Neuronal stem cell (in vitro differentiated cells): ENCODE measurements at regions not wholly inside any gene's neighbourhood (a gene's known extent, or its start where the extent isn't known, plus 50 kb on each side); places are given as distances from the start of the nearest gene placed in this dataset.

Experiments used
- DNase-seq: peaks from one replicate; pipeline ENCODE4 v3.0.0-alpha.2; 2013; ENCODE audit warnings: low spot score
- H2AFZ ChIP-seq: one replicate; pipeline ENCODE4 v1.6.1; 2013; ENCODE audit warnings: mild to moderate bottlenecking, low read length, inconsistent platforms
- H2AK5ac ChIP-seq: 2 replicates; pipeline ENCODE4 v1.6.1; 2013; ENCODE audit warnings: low read depth, mild to moderate bottlenecking, inconsistent platforms, low read length, moderate library complexity, mixed read lengths
- H2BK120ac ChIP-seq: 2 replicates; pipeline ENCODE4 v1.6.1; 2013; ENCODE audit warnings: low read depth, mild to moderate bottlenecking, inconsistent platforms, low read length, moderate library complexity, mixed read lengths
- H2BK12ac ChIP-seq: one replicate; pipeline ENCODE4 v1.6.1; 2013; ENCODE audit warnings: low read length, inconsistent platforms
- H2BK15ac ChIP-seq: 2 replicates; pipeline ENCODE4 v1.6.1; 2013; ENCODE audit warnings: mild to moderate bottlenecking, low read length, inconsistent platforms, mixed read lengths
- H2BK5ac ChIP-seq: one replicate; pipeline ENCODE4 v1.6.1; 2013; ENCODE audit warnings: inconsistent platforms, mild to moderate bottlenecking, low read length, moderate library complexity
- H3K14ac ChIP-seq: one replicate; pipeline ENCODE4 v1.6.1; 2013; ENCODE audit warnings: low read length, inconsistent platforms
- H3K18ac ChIP-seq: 2 replicates; pipeline ENCODE4 v1.6.1; 2013; ENCODE audit warnings: low read length, inconsistent platforms
- H3K23ac ChIP-seq: 2 replicates; pipeline ENCODE4 v1.6.1; 2013; ENCODE audit warnings: low read depth, mild to moderate bottlenecking, mixed read lengths, low read length, inconsistent platforms; ENCODE audit not compliant: poor library complexity
- H3K27ac ChIP-seq: replicated peaks from 3 replicates; pipeline ENCODE4 v1.5.1; 2013; ENCODE audit warnings: low read length, inconsistent platforms
- H3K27me3 ChIP-seq, 3 experiments: 2 replicates each; pipeline ENCODE4 v1.6.1; 2013; ENCODE audit warnings: low read length in 3 of 3, mild to moderate bottlenecking in 2 of 3, inconsistent platforms in 1 of 3, low read depth in 1 of 3, mixed read lengths in 1 of 3, moderate library complexity in 1 of 3; ENCODE audit not compliant: control insufficient read depth in 3 of 3, insufficient read depth in 3 of 3
- H3K36me3 ChIP-seq, 2 donors: replicated peaks in 1 of 2; 2 replicates each; pipeline ENCODE4 v1.6.1; 2013; ENCODE audit warnings: low read length in 2 of 2; ENCODE audit not compliant: control insufficient read depth in 2 of 2, insufficient read depth in 2 of 2
- H3K4ac ChIP-seq: 2 replicates; pipeline ENCODE4 v1.6.1; 2013; ENCODE audit warnings: inconsistent platforms, mild to moderate bottlenecking, low read length, moderate library complexity
- H3K4me1 ChIP-seq, 2 donors: 1 replicate in 1 of 2; 2 replicates in 1 of 2; pipeline ENCODE4 v1.6.1; 2013; ENCODE audit warnings: low read length in 2 of 2, low read depth in 1 of 2; ENCODE audit not compliant: control insufficient read depth in 2 of 2, insufficient read depth in 1 of 2
- H3K4me2 ChIP-seq: one replicate; pipeline ENCODE4 v1.6.1; 2013; ENCODE audit warnings: mild to moderate bottlenecking, low read length, inconsistent platforms; ENCODE audit not compliant: insufficient read depth, poor library complexity, severe bottlenecking
- H3K4me3 ChIP-seq, 2 donors: 2 replicates each; pipeline ENCODE4 v1.5.1; 2013; ENCODE audit warnings: low read length in 2 of 2, mild to moderate bottlenecking in 2 of 2, inconsistent platforms in 1 of 2, moderate library complexity in 1 of 2
- H3K79me1 ChIP-seq: one replicate; pipeline ENCODE4 v1.6.1; 2013; ENCODE audit warnings: low read depth, mild to moderate bottlenecking, inconsistent platforms, low read length, moderate library complexity
- H3K9ac ChIP-seq: one replicate; pipeline ENCODE4 v1.6.1; 2013; ENCODE audit warnings: mild to moderate bottlenecking, low read depth, low read length, inconsistent platforms; ENCODE audit not compliant: poor library complexity
- H3K9me3 ChIP-seq, 2 donors: replicated peaks in 1 of 2; 2 replicates each; pipeline versions ENCODE3 to v1.6.1; 2013; ENCODE audit warnings: low read length in 2 of 2, mild to moderate bottlenecking in 2 of 2, inconsistent platforms in 1 of 2, low read depth in 1 of 2, mixed read lengths in 1 of 2, moderate library complexity in 1 of 2; ENCODE audit not compliant: control insufficient read depth in 2 of 2, insufficient read depth in 1 of 2
- H4K8ac ChIP-seq: one replicate; pipeline ENCODE4 v1.6.1; 2013; ENCODE audit warnings: low read depth, mild to moderate bottlenecking, inconsistent platforms, low read length, moderate library complexity
- H4K91ac ChIP-seq: one replicate; pipeline ENCODE4 v1.6.1; 2013; ENCODE audit warnings: low read length, low read depth, mild to moderate bottlenecking, inconsistent platforms; ENCODE audit not compliant: poor library complexity
- WGBS, 2 donors: extraction: QIAGEN DNeasy Blood & Tissue Kit; methylation state at CpG; one replicate each; pipeline ENCODE4 v1.1.7; 2013; ENCODE audit warnings: missing lambda C conversion rate in 2 of 2, mixed read lengths in 1 of 2; ENCODE audit not compliant: insufficient read length in 2 of 2, insufficient replicate concordance in 1 of 2; ENCODE audit errors: extremely low coverage in 2 of 2; 5-methylcytosine and 5-hydroxymethylcytosine counted together

DNA sequence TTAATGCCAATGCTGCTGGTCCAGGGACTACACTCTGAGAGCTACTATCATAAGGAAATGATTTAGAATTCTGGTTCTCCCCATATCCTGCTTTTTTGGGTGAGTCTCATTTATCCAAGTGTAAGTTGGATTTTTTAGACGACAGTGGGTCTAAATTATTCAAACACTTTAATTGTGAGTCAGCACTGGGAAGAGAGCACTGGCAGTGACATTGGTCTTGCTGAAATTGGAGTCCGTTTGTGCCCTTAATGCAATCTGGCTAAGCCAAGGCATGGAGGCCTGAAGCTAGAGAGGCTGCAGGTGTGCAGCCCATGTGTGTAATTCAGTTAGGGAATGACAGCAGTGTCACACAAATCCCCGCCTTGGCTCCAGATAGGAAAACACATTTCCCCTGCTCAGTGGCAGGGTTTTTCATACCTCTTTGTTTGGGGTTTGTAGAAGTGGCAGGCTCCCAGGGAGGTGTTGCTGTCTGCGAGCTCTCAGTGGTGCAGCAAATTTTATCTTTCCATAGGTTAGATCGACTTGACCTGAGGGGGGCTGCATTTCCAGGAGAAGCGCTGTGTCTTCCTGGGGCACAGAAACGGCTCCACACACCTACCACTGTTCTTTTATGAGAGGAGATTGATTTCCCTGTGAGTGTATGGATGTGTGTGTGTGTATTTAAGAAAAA, 197.7 kb downstream of the CD47 start:
- Histone ChIP-seq H3K27ac (no peak overlapping the region), H3K4me3 (no peak overlapping the region), H3K4ac (no peak overlapping the region), H3K27me3 (no peaks in the 10 kb centered on the region), H3K18ac (no peak overlapping the region), H2BK5ac (no peak overlapping the region), H3K9ac (no peak overlapping the region), H2BK12ac (no peak overlapping the region), H2BK15ac (no peak overlapping the region), H2BK120ac (no peak overlapping the region), H4K91ac (no peak overlapping the region), H3K79me1 (no peaks in the 10 kb centered on the region), H4K8ac (no peak overlapping the region), H2AK5ac (no peak overlapping the region), H3K36me3 (no peaks in the 10 kb centered on the region), H3K23ac (no peak overlapping the region), H3K4me1 (peaks cover 2 to 6% of the 10 kb centered on the region in 2 donors), H2AFZ (peak overlapping the region; percentile 41), H3K4me2 (no peak overlapping the region), H3K9me3 (peaks cover 0 to 3% of the 10 kb centered on the region in 2 donors), H3K14ac (no peak overlapping the region)
- no CpG with 5 or more reads among the region's 7 CpGs for WGBS, 2 donors
- no peak for DNase-seq

DNA sequence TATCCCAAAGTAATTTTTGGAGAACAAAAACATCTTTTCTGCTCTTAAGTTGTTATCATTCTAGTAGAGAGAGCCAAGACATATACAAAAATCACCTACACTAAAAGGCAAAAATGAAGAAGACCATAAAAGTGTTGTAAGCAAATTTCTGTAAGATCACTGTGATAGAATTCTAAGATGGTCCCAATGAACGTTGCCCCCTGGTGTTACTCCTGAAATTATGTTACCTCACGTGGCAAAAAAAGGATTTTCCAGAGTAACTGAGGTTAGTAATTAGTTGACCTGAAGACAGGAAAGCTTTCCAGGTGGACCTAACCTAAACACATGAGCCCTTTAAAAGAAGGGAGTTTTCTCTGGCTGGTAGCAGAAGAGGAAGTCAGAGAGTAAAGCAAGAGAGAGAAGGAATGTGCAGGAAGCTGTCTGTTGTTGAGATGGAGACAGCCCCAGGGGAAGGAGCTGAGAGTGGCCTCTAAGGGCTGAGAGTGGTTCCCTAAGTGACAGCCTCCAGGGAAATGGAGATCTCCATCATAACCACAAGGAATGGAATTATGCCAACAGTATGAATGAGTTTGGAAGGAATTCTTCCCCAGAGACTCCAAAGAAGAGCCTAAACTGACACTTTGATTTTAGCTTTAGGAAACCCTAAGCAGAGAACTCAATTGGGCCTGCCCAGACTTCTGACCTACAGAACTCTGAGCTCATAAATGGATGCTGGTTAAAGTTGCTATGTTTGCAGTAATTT, 205.9 kb downstream of the CD47 start:
- H3K14ac ChIP-seq = no peak overlapping the region
- DNase-seq = no peak
- no peak overlapping the region for H3K18ac ChIP-seq
- WGBS, 2 donors = no CpG with 5 or more reads among the region's 2 CpGs
- peaks cover 0 to 2% of the 10 kb centered on the region in 2 donors for H3K9me3 ChIP-seq
- no peak overlapping the region for H3K4ac ChIP-seq
- H2BK120ac ChIP-seq = no peak overlapping the region
- no peak overlapping the region for H2BK5ac ChIP-seq
- H2BK15ac ChIP-seq = no peak overlapping the region
- H3K9ac ChIP-seq = no peak overlapping the region
- no peak overlapping the region for H3K23ac ChIP-seq
- H3K27me3 ChIP-seq = no peaks in the 10 kb centered on the region
- no peak overlapping the region for H3K27ac ChIP-seq
- H3K4me2 ChIP-seq = no peak overlapping the region
- no peaks in the 10 kb centered on the region for H3K4me1 ChIP-seq
- H3K79me1 ChIP-seq = no peaks in the 10 kb centered on the region
- no peak overlapping the region for H4K8ac ChIP-seq
- peaks cover 0 to 2% of the 10 kb centered on the region in 2 donors for H3K36me3 ChIP-seq
- no peak overlapping the region for H2BK12ac ChIP-seq
- no peak overlapping the region for H2AK5ac ChIP-seq
- H4K91ac ChIP-seq = no peak overlapping the region
- no peak overlapping the region for H3K4me3 ChIP-seq
- peak overlapping the region; percentile 62 for H2AFZ ChIP-seq

DNA sequence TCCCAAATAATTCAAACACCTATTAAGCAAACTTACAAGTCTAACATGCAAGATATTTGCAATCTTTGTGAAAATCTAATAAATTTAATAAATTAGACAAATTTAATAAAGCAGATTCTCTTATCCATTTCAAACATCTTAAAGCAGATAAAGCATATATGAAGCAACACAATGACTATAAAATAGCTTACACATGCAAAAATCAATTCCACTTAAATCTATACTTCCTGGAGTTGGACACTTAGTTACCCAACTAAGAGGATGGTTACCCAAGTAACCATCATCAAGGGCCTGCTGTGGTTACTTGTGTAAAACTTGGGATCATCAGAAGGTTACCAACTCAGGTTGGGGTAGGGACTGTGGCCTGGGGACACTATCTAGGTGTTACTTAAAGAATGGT, 206.8 kb downstream of the CD47 start:
- H3K4me1 ChIP-seq = no peaks in the 10 kb centered on the region
- H2BK5ac ChIP-seq = no peak overlapping the region
- no peaks in the 10 kb centered on the region for H3K9me3 ChIP-seq
- H3K4ac ChIP-seq = no peak overlapping the region
- H3K79me1 ChIP-seq = no peaks in the 10 kb centered on the region
- H3K23ac ChIP-seq = no peak overlapping the region
- no peak overlapping the region for H3K4me3 ChIP-seq
- H3K9ac ChIP-seq = no peak overlapping the region
- no peak overlapping the region for H2BK15ac ChIP-seq
- no peak for DNase-seq
- no peak overlapping the region for H2BK120ac ChIP-seq
- H3K27ac ChIP-seq = no peak overlapping the region
- no peak overlapping the region for H3K14ac ChIP-seq
- no peak overlapping the region for H4K8ac ChIP-seq
- H3K27me3 ChIP-seq = no peaks in the 10 kb centered on the region
- H3K36me3 ChIP-seq = peaks cover 0 to 2% of the 10 kb centered on the region in 2 donors
- H3K4me2 ChIP-seq = no peak overlapping the region
- no peak overlapping the region for H2BK12ac ChIP-seq
- H3K18ac ChIP-seq = no peak overlapping the region
- no peak overlapping the region for H2AK5ac ChIP-seq
- no peak overlapping the region for H2AFZ ChIP-seq
- H4K91ac ChIP-seq = no peak overlapping the region

DNA sequence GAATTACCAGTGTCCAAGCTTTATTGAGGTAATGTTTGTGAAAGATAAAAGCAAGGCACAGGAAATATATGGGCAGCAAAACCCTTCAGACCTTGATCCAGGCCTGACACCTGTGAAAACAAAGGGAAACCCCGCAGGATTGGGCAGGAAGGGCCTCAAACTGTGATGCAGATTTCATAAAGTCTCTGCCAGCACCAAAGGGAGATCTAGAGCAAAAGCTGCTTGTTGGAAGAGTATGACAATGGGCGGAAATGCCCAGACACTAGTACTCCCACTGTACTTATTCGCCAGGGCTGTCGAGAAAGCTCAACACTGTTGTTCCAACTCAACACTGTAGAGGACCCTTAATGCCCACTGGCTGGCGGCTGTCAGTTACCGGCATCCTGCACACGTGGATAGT, 207.9 kb downstream of the CD47 start:
- no peak overlapping the region for H3K27ac ChIP-seq
- no peaks in the 10 kb centered on the region for H3K9me3 ChIP-seq
- no peak overlapping the region for H2AFZ ChIP-seq
- H3K79me1 ChIP-seq = no peaks in the 10 kb centered on the region
- no peak overlapping the region for H2BK5ac ChIP-seq
- no CpG with 5 or more reads among the region's 7 CpGs for WGBS, 2 donors
- no peak overlapping the region for H3K18ac ChIP-seq
- no peak for DNase-seq
- H3K36me3 ChIP-seq = peaks cover 0 to 2% of the 10 kb centered on the region in 2 donors
- no peak overlapping the region for H2BK15ac ChIP-seq
- no peaks in the 10 kb centered on the region for H3K27me3 ChIP-seq
- peaks cover 0 to under 1% of the 10 kb centered on the region in 2 donors for H3K4me1 ChIP-seq
- no peak overlapping the region for H3K14ac ChIP-seq
- H3K4me2 ChIP-seq = no peak overlapping the region
- H2BK120ac ChIP-seq = no peak overlapping the region
- no peak overlapping the region for H4K8ac ChIP-seq
- H3K9ac ChIP-seq = no peak overlapping the region
- no peak overlapping the region for H3K4me3 ChIP-seq
- no peak overlapping the region for H2BK12ac ChIP-seq
- no peak overlapping the region for H2AK5ac ChIP-seq
- H4K91ac ChIP-seq = no peak overlapping the region
- no peak overlapping the region for H3K23ac ChIP-seq
- no peak overlapping the region for H3K4ac ChIP-seq
